OCI-LY7 (cell line): ENCODE measurements at regions not wholly inside any gene's neighbourhood (a gene's known extent, or its start where the extent isn't known, plus 50 kb on each side); places are given as distances from the start of the nearest gene placed in this dataset.
"Not testable (repeated sequence)": the region's sequence is repeated elsewhere in the genome, so short reads cannot be mapped to it uniquely, and the experiment has no call there.

ENCODE experiments used
- BruUV-seq: library from RNA; stranded (reverse); fragments of 400-500 nt; replicated peaks from 2 replicates; lab custom pipeline; 2021; lab: Mats Ljungman, UMichigan
- CTCF ChIA-PET: fragments of 300-600 bp; sonication (Branson Sonifier 250); formaldehyde crosslinking; loops from one replicate; lab custom pipeline; 2022; ENCODE audit warnings: antibody characterized with exemption; ENCODE audit not compliant: unreplicated experiment; lab: Charles Lee
- POLR2A ChIA-PET: fragments of 300-600 bp; sonication (Branson Sonifier 250); formaldehyde crosslinking; loops from one replicate; lab custom pipeline; 2022; ENCODE audit warnings: antibody characterized with exemption; lab: Charles Lee
- DNase-seq: peaks from one replicate; pipeline ENCODE4 v3.0.0-alpha.2; 2015; ENCODE audit warnings: low spot score
- H2AFZ ChIP-seq: fragments of 200-600 bp; sonication (generic), shearing (Covaris generic); 2 replicates; pipeline ENCODE4 v1.6.1; 2014; ENCODE audit warnings: mild to moderate bottlenecking, antibody characterized with exemption, low read length, moderate library complexity
- H3K27ac ChIP-seq: fragments of 200-600 bp; sonication (generic); 2 replicates; pipeline ENCODE4 v1.5.1; 2014; ENCODE audit warnings: mixed run types, low read depth, mild to moderate bottlenecking, moderate library complexity, low read length, inconsistent platforms; ENCODE audit not compliant: poor library complexity, severe bottlenecking
- H3K36me3 ChIP-seq: fragments of 200-600 bp; sonication (generic); 2 replicates; pipeline ENCODE4 v1.6.1; 2014; ENCODE audit warnings: mild to moderate bottlenecking, antibody characterized with exemption, low read length, moderate library complexity, mixed read lengths; ENCODE audit not compliant: insufficient read depth
- H3K4me1 ChIP-seq: fragments of 200-600 bp; sonication (generic); 2 replicates; pipeline ENCODE4 v1.5.1; 2014; ENCODE audit warnings: mild to moderate bottlenecking, low read length; ENCODE audit not compliant: insufficient read depth, poor library complexity, severe bottlenecking
- H3K4me2 ChIP-seq: fragments of 200-600 bp; sonication (generic); 2 replicates; pipeline ENCODE4 v1.6.1; 2014; ENCODE audit warnings: mild to moderate bottlenecking, low read length
- H3K4me3 ChIP-seq: fragments of 200-600 bp; sonication (generic); 2 replicates; pipeline ENCODE4 v1.5.1; 2014; ENCODE audit warnings: mild to moderate bottlenecking, low read depth, low read length; ENCODE audit not compliant: poor library complexity, severe bottlenecking
- H3K79me2 ChIP-seq: fragments of 200-600 bp; sonication (generic); 2 replicates; pipeline ENCODE4 v1.6.1; 2016; ENCODE audit warnings: low read depth, mild to moderate bottlenecking, low read length, moderate library complexity, mixed read lengths; ENCODE audit not compliant: insufficient read depth
- H3K9me2 ChIP-seq: fragments of 200-600 bp; sonication (generic); 2 replicates; pipeline ENCODE4 v1.6.1; 2016; ENCODE audit warnings: mild to moderate bottlenecking, low read length, mixed read lengths; ENCODE audit not compliant: insufficient read depth
- H3K9me3 ChIP-seq: fragments of 200-600 bp; sonication (generic); 2 replicates; pipeline ENCODE4 v1.6.1; 2014; ENCODE audit warnings: mild to moderate bottlenecking, mixed run types, low read length, mixed read lengths
- H4K20me1 ChIP-seq: fragments of 200-600 bp; sonication (generic); 2 replicates; pipeline ENCODE4 v1.6.1; 2014; ENCODE audit warnings: mild to moderate bottlenecking, antibody characterized with exemption, low read length, moderate library complexity, mixed read lengths; ENCODE audit not compliant: insufficient read depth
- CTCF ChIP-seq: fragments of 200-600 bp; sonication (generic); conservative IDR thresholded peaks from 2 replicates; pipeline ENCODE4 v1.5.1; 2014; ENCODE audit warnings: mild to moderate bottlenecking, antibody characterized with exemption, low read length, moderate library complexity, mixed read lengths
- EZH2phosphoT487 ChIP-seq: fragments of 200-600 bp; sonication (generic); IDR thresholded peaks from 2 replicates; pipeline ENCODE4 v1.6.1; 2018; ENCODE audit warnings: low read depth, borderline replicate concordance, mild to moderate bottlenecking, mixed run types, antibody characterized with exemption, low read length, moderate library complexity, mixed read lengths
- intact Hi-C: fragments of 100-400 bp; cut with micrococcal nuclease; formaldehyde crosslinking; loops from one replicate; pipeline ENCODE4 v1.10.0; 2022; ENCODE audit not compliant: unreplicated experiment

- TF ChIP-seq EZH2phosphoT487, result no peak
- TF ChIP-seq CTCF, result no peak
- Histone ChIP-seq H4K20me1 (no peaks in the 10 kb centered on the region), H3K4me3 (no peak overlapping the region), H2AFZ (no peak overlapping the region), H3K9me2 (no peaks in the 10 kb centered on the region), H3K79me2 (no peaks in the 10 kb centered on the region), H3K4me1 (peaks cover 23% of the 10 kb centered on the region), H3K9me3 (no peaks in the 10 kb centered on the region), H3K4me2 (no peak overlapping the region), H3K27ac (no peak overlapping the region), H3K36me3 (no peaks in the 10 kb centered on the region)
- CTCF ChIA-PET, result no interaction called here
- no peak for DNase-seq
- intact Hi-C loops, result no loop called here
- no TSS peak for BruUV-seq
- POLR2A ChIA-PET, result no interaction called here
Observed at GRCh38 chr6:141388666-141389065, 744.1 kb upstream of the GJE1 start.

GRCh38 chr6:141370438-141370837 lies 762.3 kb upstream of the GJE1 start:
- BruUV-seq, result no TSS peak
- Histone ChIP-seq H3K36me3 (no peaks in the 10 kb centered on the region), H4K20me1 (no peaks in the 10 kb centered on the region), H3K4me3 (no peak overlapping the region), H3K4me2 (no peak overlapping the region), H2AFZ (no peak overlapping the region), H3K27ac (no peak overlapping the region), H3K4me1 (no peaks in the 10 kb centered on the region), H3K9me3 (0 out of 2 replicates have a peak, but pooled peaks cover 3% of the 10 kb centered on the region), H3K9me2 (no peaks in the 10 kb centered on the region), H3K79me2 (no peaks in the 10 kb centered on the region)
- TF ChIP-seq CTCF, result no peak
- DNase-seq, result no peak
- ChIA-PET POLR2A (no interaction called here), CTCF (no interaction called here)
- intact Hi-C loops, result no loop called here

GRCh38 chr6:141366796-141367195 lies 765.9 kb upstream of the GJE1 start:
- H3K27ac ChIP-seq, DNase-seq, BruUV-seq, H3K9me2 ChIP-seq, H4K20me1 ChIP-seq, H3K4me3 ChIP-seq, H3K79me2 ChIP-seq, POLR2A ChIA-PET, H3K4me1 ChIP-seq, H3K4me2 ChIP-seq, H3K9me3 ChIP-seq, CTCF ChIA-PET, H2AFZ ChIP-seq, H3K36me3 ChIP-seq, intact Hi-C loops: not testable (repeated sequence)
